ENCODE measurements at regions not wholly inside any gene's neighbourhood (a gene's known extent, or its start where the extent isn't known, plus 50 kb on each side); places are given as distances from the start of the nearest gene placed in this dataset.

- Histone ChIP-seq H3K9me2 (no peaks in the 10 kb centered on the region), H3F3A (replicated peaks; ENCODE audit: insufficient read depth) (no peaks in the 10 kb centered on the region), H3K9ac (no peak overlapping the region), H2AFZ (ENCODE audit: low read depth) (no peak overlapping the region), H3K36me3 (replicated peaks in 1 of 2; ENCODE audit: control insufficient read depth in 1 of 2, insufficient read depth in 2 of 2, low read length in 1 of 2) (no peaks in the 10 kb centered on the region), H3K79me2 (ENCODE audit: insufficient read depth) (no peaks in the 10 kb centered on the region), H3K9me3 (no peaks in the 10 kb centered on the region), H3K27me3 (ENCODE audit: insufficient read depth) (no peaks in the 10 kb centered on the region), H3K4me1 (ENCODE audit: control insufficient read depth in 1 of 2, insufficient read depth in 2 of 2, low read depth in 1 of 2, low read length in 1 of 2) (no peaks in the 10 kb centered on the region; a peak in 1 of 4 replicates), H3K4me2 (no peak overlapping the region), H3K27ac (ENCODE audit: low read depth in 2 of 2, low read length in 1 of 2) (no peak overlapping the region), H3K4me3 (ENCODE audit: low read depth in 2 of 2, low read length in 1 of 2) (no peak overlapping the region), H4K20me1 (ENCODE audit: insufficient read depth) (no peaks in the 10 kb centered on the region)
- 40% methylated on average over 5 of the region's 5 CpGs for WGBS (ENCODE audit: low lambda C conversion rate)
- ChIA-PET POLR2A (no interaction called here), CTCF (no interaction called here)
- no peak for DNase-seq
- TF ChIP-seq NFIC (IDR thresholded peaks at IDR 0.05; ENCODE audit: borderline replicate concordance) (no peak), RXRA (IDR thresholded peaks at IDR 0.05; ENCODE audit: borderline replicate concordance, low read depth) (no peak), SIN3A (IDR thresholded peaks at IDR 0.05; ENCODE audit: borderline replicate concordance, low read depth, low read length) (no peak), MXI1 (IDR thresholded peaks at IDR 0.05; ENCODE audit: low read depth, low read length) (no peak), RCOR1 (IDR thresholded peaks at IDR 0.05; ENCODE audit: low read length) (no peak), USF1 (IDR thresholded peaks at IDR 0.05; ENCODE audit: borderline replicate concordance, low read depth) (no peak), CHD2 (IDR thresholded peaks at IDR 0.05; ENCODE audit: low read length, partially characterized antibody) (no peak), REST (IDR thresholded peaks at IDR 0.05; ENCODE audit: low read depth, low read length) (no peak), FOSL2 (IDR thresholded peaks at IDR 0.05; ENCODE audit: borderline replicate concordance, low read depth) (no peak), TAF1 (IDR thresholded peaks at IDR 0.05; ENCODE audit: borderline replicate concordance, low read depth, low read length) (no peak), GABPA (IDR thresholded peaks at IDR 0.05; ENCODE audit: low read depth) (no peak), JUND (IDR thresholded peaks at IDR 0.05) (no peak), MEF2A (IDR thresholded peaks at IDR 0.05; ENCODE audit: borderline replicate concordance, low read depth) (no peak), PBX3 (IDR thresholded peaks at IDR 0.05) (no peak), GATA2 (CRISPR knock-in tag; IDR thresholded peaks at IDR 0.05) (no peak)
- TF ChIP-seq, protein P1, sequence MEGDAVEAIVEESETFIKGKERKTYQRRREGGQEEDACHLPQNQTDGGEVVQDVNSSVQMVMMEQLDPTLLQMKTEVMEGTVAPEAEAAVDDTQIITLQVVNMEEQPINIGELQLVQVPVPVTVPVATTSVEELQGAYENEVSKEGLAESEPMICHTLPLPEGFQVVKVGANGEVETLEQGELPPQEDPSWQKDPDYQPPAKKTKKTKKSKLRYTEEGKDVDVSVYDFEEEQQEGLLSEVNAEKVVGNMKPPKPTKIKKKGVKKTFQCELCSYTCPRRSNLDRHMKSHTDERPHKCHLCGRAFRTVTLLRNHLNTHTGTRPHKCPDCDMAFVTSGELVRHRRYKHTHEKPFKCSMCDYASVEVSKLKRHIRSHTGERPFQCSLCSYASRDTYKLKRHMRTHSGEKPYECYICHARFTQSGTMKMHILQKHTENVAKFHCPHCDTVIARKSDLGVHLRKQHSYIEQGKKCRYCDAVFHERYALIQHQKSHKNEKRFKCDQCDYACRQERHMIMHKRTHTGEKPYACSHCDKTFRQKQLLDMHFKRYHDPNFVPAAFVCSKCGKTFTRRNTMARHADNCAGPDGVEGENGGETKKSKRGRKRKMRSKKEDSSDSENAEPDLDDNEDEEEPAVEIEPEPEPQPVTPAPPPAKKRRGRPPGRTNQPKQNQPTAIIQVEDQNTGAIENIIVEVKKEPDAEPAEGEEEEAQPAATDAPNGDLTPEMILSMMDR (IDR thresholded peaks at IDR 0.05): no peak
- TF ChIP-seq, protein P2, sequence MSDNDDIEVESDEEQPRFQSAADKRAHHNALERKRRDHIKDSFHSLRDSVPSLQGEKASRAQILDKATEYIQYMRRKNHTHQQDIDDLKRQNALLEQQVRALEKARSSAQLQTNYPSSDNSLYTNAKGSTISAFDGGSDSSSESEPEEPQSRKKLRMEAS (IDR thresholded peaks at IDR 0.05; ENCODE audit: low read depth): no peak
- TF ChIP-seq, protein P3, sequence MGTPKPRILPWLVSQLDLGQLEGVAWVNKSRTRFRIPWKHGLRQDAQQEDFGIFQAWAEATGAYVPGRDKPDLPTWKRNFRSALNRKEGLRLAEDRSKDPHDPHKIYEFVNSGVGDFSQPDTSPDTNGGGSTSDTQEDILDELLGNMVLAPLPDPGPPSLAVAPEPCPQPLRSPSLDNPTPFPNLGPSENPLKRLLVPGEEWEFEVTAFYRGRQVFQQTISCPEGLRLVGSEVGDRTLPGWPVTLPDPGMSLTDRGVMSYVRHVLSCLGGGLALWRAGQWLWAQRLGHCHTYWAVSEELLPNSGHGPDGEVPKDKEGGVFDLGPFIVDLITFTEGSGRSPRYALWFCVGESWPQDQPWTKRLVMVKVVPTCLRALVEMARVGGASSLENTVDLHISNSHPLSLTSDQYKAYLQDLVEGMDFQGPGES (IDR thresholded peaks at IDR 0.05; ENCODE audit: low read depth, low read length): no peak
Measured at GRCh38 chr9:90268613-90269012, 374.0 kb downstream of the DIRAS2 start.

Data from SK-N-SH (cell line).